ENCODE measurements at regions not wholly inside any gene's neighbourhood (a gene's known extent, or its start where the extent isn't known, plus 50 kb on each side); places are given as distances from the start of the nearest gene placed in this dataset.

GRCh38 chr4:108567831-108568230 is 52.5 kb upstream of the RPL34 start:
- Mint-ChIP-seq H3K27ac (no peak overlapping the region), H3K4me1 (ENCODE audit: low read depth in 2 of 2) (peaks cover 0 to 4% of the 10 kb centered on the region in 2 donors), H3K36me3 (no peaks in the 10 kb centered on the region), H3K9me3 (no peaks in the 10 kb centered on the region), H3K27me3 (peaks cover 5 to 6% of the 10 kb centered on the region in 2 donors), H3K4me3 (no peak overlapping the region)
- DNase-seq (ENCODE audit: low spot score) (no peak), ATAC-seq (no peak)

- Mint-ChIP-seq H3K9me3 (no peaks in the 10 kb centered on the region), H3K27me3 (no peaks in the 10 kb centered on the region), H3K36me3 (no peaks in the 10 kb centered on the region), H3K4me1 (ENCODE audit: low read depth in 2 of 2) (no peaks in the 10 kb centered on the region), H3K4me3 (no peak overlapping the region), H3K27ac (no peak overlapping the region)
- no peak for DNase-seq (ENCODE audit: low spot score)
- ATAC-seq = no peak
Observed at GRCh38 chr4:108561116-108561515, 59.3 kb upstream of the RPL34 start.

- Mint-ChIP-seq H3K4me3 (no peak overlapping the region), H3K27ac (no peak overlapping the region), H3K4me1 (ENCODE audit: low read depth in 2 of 2) (no peaks in the 10 kb centered on the region), H3K9me3 (no peaks in the 10 kb centered on the region), H3K36me3 (no peaks in the 10 kb centered on the region), H3K27me3 (no peaks in the 10 kb centered on the region)
- ATAC-seq (no peak), DNase-seq (ENCODE audit: low spot score) (no peak)
Observed at GRCh38 chr4:108560616-108561015, 59.8 kb upstream of the RPL34 start.

GRCh38 chr4:108559911-108560310 is 60.5 kb upstream of the RPL34 start:
- Mint-ChIP-seq H3K27me3 (no peaks in the 10 kb centered on the region), H3K36me3 (no peaks in the 10 kb centered on the region), H3K27ac (no peak overlapping the region), H3K9me3 (no peaks in the 10 kb centered on the region), H3K4me1 (ENCODE audit: low read depth in 2 of 2) (no peaks in the 10 kb centered on the region), H3K4me3 (no peak overlapping the region)
- ATAC-seq (no peak), DNase-seq (ENCODE audit: low spot score) (no peak)

GRCh38 chr4:108559068-108559793 is 61.1 kb upstream of the RPL34 start:
- no peak for ATAC-seq
- H3K27ac Mint-ChIP-seq = no peak overlapping the region
- H3K27me3 Mint-ChIP-seq = no peaks in the 10 kb centered on the region
- no peak overlapping the region for H3K4me3 Mint-ChIP-seq
- no peaks in the 10 kb centered on the region for H3K9me3 Mint-ChIP-seq
- no peak for DNase-seq (ENCODE audit: low spot score)
- H3K4me1 Mint-ChIP-seq (ENCODE audit: low read depth in 2 of 2) = no peaks in the 10 kb centered on the region
- H3K36me3 Mint-ChIP-seq = no peaks in the 10 kb centered on the region

GRCh38 chr4:108556588-108557200 is 63.7 kb upstream of the RPL34 start:
- Mint-ChIP-seq H3K36me3 (no peaks in the 10 kb centered on the region), H3K27me3 (peaks cover 0 to 3% of the 10 kb centered on the region in 2 donors), H3K4me3 (no peak overlapping the region), H3K9me3 (no peaks in the 10 kb centered on the region), H3K4me1 (ENCODE audit: low read depth in 2 of 2) (no peaks in the 10 kb centered on the region), H3K27ac (no peak overlapping the region)
- ATAC-seq (no peak), DNase-seq (ENCODE audit: low spot score) (no peak)

- DNase-seq (ENCODE audit: low spot score) = no peak
- no peak for ATAC-seq
- Mint-ChIP-seq H3K9me3 (no peaks in the 10 kb centered on the region), H3K36me3 (no peaks in the 10 kb centered on the region), H3K27me3 (peaks cover 0 to 3% of the 10 kb centered on the region in 2 donors), H3K27ac (no peak overlapping the region), H3K4me3 (no peak overlapping the region), H3K4me1 (ENCODE audit: low read depth in 2 of 2) (no peaks in the 10 kb centered on the region)
Observed at GRCh38 chr4:108556166-108556565, 64.2 kb upstream of the RPL34 start.

GRCh38 chr4:108555701-108556100 is 64.7 kb upstream of the RPL34 start:
- H3K27me3 Mint-ChIP-seq = peaks cover 0 to 3% of the 10 kb centered on the region in 2 donors
- H3K9me3 Mint-ChIP-seq = no peaks in the 10 kb centered on the region
- H3K4me3 Mint-ChIP-seq = no peak overlapping the region
- H3K36me3 Mint-ChIP-seq = no peaks in the 10 kb centered on the region
- DNase-seq (ENCODE audit: low spot score) (no peak), ATAC-seq (no peak)
- H3K27ac Mint-ChIP-seq = no peak overlapping the region
- H3K4me1 Mint-ChIP-seq (ENCODE audit: low read depth in 2 of 2) = no peaks in the 10 kb centered on the region

GRCh38 chr4:108547682-108548081 is 72.7 kb upstream of the RPL34 start:
- Mint-ChIP-seq H3K36me3 (peaks cover 34% of the 10 kb centered on the region), H3K27me3 (peaks cover 0 to 2% of the 10 kb centered on the region in 2 donors), H3K4me3 (no peak overlapping the region), H3K4me1 (ENCODE audit: low read depth in 2 of 2) (no peaks in the 10 kb centered on the region), H3K27ac (no peak overlapping the region), H3K9me3 (peaks cover 11% of the 10 kb centered on the region)
- no peak for DNase-seq (ENCODE audit: low spot score)
- ATAC-seq = no peak

GRCh38 chr4:108546728-108547127 is 73.6 kb upstream of the RPL34 start:
- DNase-seq (ENCODE audit: low spot score) (no peak), ATAC-seq (no peak)
- peaks cover 34% of the 10 kb centered on the region for H3K36me3 Mint-ChIP-seq
- peaks cover 0 to 7% of the 10 kb centered on the region in 2 donors for H3K27me3 Mint-ChIP-seq
- H3K27ac Mint-ChIP-seq = no peak overlapping the region
- H3K9me3 Mint-ChIP-seq = peaks cover 11% of the 10 kb centered on the region
- no peaks in the 10 kb centered on the region for H3K4me1 Mint-ChIP-seq (ENCODE audit: low read depth in 2 of 2)
- H3K4me3 Mint-ChIP-seq = no peak overlapping the region

GRCh38 chr4:108544481-108544880 is 75.9 kb upstream of the RPL34 start:
- H3K27me3 Mint-ChIP-seq = peaks cover 0 to 7% of the 10 kb centered on the region in 2 donors
- H3K4me1 Mint-ChIP-seq (ENCODE audit: low read depth in 2 of 2) = peaks cover 0 to 2% of the 10 kb centered on the region in 2 donors
- DNase-seq (ENCODE audit: low spot score) = no peak
- H3K36me3 Mint-ChIP-seq = peaks cover 30% of the 10 kb centered on the region
- no peak overlapping the region for H3K27ac Mint-ChIP-seq
- H3K9me3 Mint-ChIP-seq = peaks cover 11% of the 10 kb centered on the region
- H3K4me3 Mint-ChIP-seq = no peak overlapping the region
- ATAC-seq = no peak

GRCh38 chr4:108543359-108543968 is 76.9 kb upstream of the RPL34 start:
- peaks cover 0 to 2% of the 10 kb centered on the region in 2 donors for H3K4me1 Mint-ChIP-seq (ENCODE audit: low read depth in 2 of 2)
- peaks cover 0 to 7% of the 10 kb centered on the region in 2 donors for H3K27me3 Mint-ChIP-seq
- no peak for DNase-seq (ENCODE audit: low spot score)
- H3K9me3 Mint-ChIP-seq = peaks cover 3% of the 10 kb centered on the region
- no peak for ATAC-seq
- H3K4me3 Mint-ChIP-seq = no peak overlapping the region
- H3K27ac Mint-ChIP-seq = no peak overlapping the region
- peaks cover 21% of the 10 kb centered on the region for H3K36me3 Mint-ChIP-seq

GRCh38 chr4:108540536-108540935 is 79.8 kb upstream of the RPL34 start:
- Mint-ChIP-seq H3K36me3 (peaks cover 6% of the 10 kb centered on the region), H3K4me3 (no peak overlapping the region), H3K27me3 (peaks cover 8 to 15% of the 10 kb centered on the region in 2 donors), H3K27ac (no peak overlapping the region), H3K9me3 (no peaks in the 10 kb centered on the region), H3K4me1 (ENCODE audit: low read depth in 2 of 2) (peaks cover 3 to 6% of the 10 kb centered on the region in 2 donors)
- ATAC-seq = no peak
- no peak for DNase-seq (ENCODE audit: low spot score)

- H3K27me3 Mint-ChIP-seq = peaks cover 9 to 10% of the 10 kb centered on the region in 2 donors
Observed at GRCh38 chr4:108536577-108536976, 83.8 kb upstream of the RPL34 start.

More at GRCh38 chr4:108536577-108536976, 83.8 kb upstream of the RPL34 start:
- Mint-ChIP-seq H3K9me3 (peaks cover 5% of the 10 kb centered on the region), H3K4me1 (ENCODE audit: low read depth in 2 of 2) (peaks cover 22 to 24% of the 10 kb centered on the region in 2 donors), H3K36me3 (no peaks in the 10 kb centered on the region), H3K4me3 (no peak overlapping the region), H3K27ac (no peak overlapping the region)
- ATAC-seq (no peak), DNase-seq (ENCODE audit: low spot score) (no peak)

Measured in natural killer cell treated with Interleukin-12 subunit alpha and Interleukin-12 subunit beta and Interleukin-15 and Interleukin-18, amount 100 ng/mL, for 72 hours (primary cell).